Uterus (tissue), 2 donors: ENCODE measurements at regions not wholly inside any gene's neighbourhood (a gene's known extent, or its start where the extent isn't known, plus 50 kb on each side); places are given as distances from the start of the nearest gene placed in this dataset.

ENCODE experiments used
- POLR2A ChIP-seq, 2 donors: fragments of 450-650 bp; IDR thresholded peaks; one replicate each; pipeline ENCODE4 v1.6.1; 2016; ENCODE audit warnings: antibody characterized with exemption in 2 of 2, mild to moderate bottlenecking in 1 of 2, moderate library complexity in 1 of 2
- TF ChIP-seq, protein P1 (sequence below), 4 experiments: fragments of 200-600 bp in 2 of 4; fragments of 450-650 bp in 2 of 4; sonication (generic) in 2 of 4; IDR thresholded peaks; one replicate each; pipeline ENCODE4 v1.5.1; 2016 to 2019; ENCODE audit warnings: antibody characterized with exemption in 4 of 4, mild to moderate bottlenecking in 2 of 4, moderate library complexity in 1 of 4

GRCh38 chr7:81111781-81112540 lies 193.1 kb upstream of the SEMA3C start:
- TF ChIP-seq, protein P1, sequence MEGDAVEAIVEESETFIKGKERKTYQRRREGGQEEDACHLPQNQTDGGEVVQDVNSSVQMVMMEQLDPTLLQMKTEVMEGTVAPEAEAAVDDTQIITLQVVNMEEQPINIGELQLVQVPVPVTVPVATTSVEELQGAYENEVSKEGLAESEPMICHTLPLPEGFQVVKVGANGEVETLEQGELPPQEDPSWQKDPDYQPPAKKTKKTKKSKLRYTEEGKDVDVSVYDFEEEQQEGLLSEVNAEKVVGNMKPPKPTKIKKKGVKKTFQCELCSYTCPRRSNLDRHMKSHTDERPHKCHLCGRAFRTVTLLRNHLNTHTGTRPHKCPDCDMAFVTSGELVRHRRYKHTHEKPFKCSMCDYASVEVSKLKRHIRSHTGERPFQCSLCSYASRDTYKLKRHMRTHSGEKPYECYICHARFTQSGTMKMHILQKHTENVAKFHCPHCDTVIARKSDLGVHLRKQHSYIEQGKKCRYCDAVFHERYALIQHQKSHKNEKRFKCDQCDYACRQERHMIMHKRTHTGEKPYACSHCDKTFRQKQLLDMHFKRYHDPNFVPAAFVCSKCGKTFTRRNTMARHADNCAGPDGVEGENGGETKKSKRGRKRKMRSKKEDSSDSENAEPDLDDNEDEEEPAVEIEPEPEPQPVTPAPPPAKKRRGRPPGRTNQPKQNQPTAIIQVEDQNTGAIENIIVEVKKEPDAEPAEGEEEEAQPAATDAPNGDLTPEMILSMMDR (IDR thresholded peaks at IDR 0.05) = no peak
- no peak for TF ChIP-seq POLR2A (IDR thresholded peaks at IDR 0.05)
